Skeletal muscle tissue (tissue), 3 donors: ENCODE measurements at regions not wholly inside any gene's neighbourhood (a gene's known extent, or its start where the extent isn't known, plus 50 kb on each side); places are given as distances from the start of the nearest gene placed in this dataset.

Experiments used
- H3K27ac ChIP-seq: one replicate; pipeline ENCODE4 v1.7.0; 2013; ENCODE audit warnings: mild to moderate bottlenecking, low read depth, low read length, inconsistent platforms
- H3K27me3 ChIP-seq, 3 donors: one replicate each; pipeline ENCODE4 v1.7.0; 2013; ENCODE audit warnings: low read length in 3 of 3; ENCODE audit not compliant: control insufficient read depth in 3 of 3, insufficient read depth in 3 of 3
- H3K36me3 ChIP-seq, 3 donors: one replicate each; pipeline ENCODE4 v1.7.0; 2013; ENCODE audit warnings: low read length in 3 of 3; ENCODE audit not compliant: control insufficient read depth in 3 of 3, insufficient read depth in 3 of 3
- H3K4me1 ChIP-seq, 3 donors: one replicate each; pipeline ENCODE4 v1.7.0; 2013; ENCODE audit warnings: low read length in 3 of 3, mild to moderate bottlenecking in 3 of 3; ENCODE audit not compliant: control insufficient read depth in 3 of 3, insufficient read depth in 3 of 3
- H3K4me3 ChIP-seq, 3 donors: one replicate each; pipeline ENCODE4 v1.7.0; 2013; ENCODE audit warnings: low read length in 3 of 3
- H3K9ac ChIP-seq, 3 donors: one replicate each; pipeline ENCODE4 v1.7.0; 2013; ENCODE audit warnings: low read length in 3 of 3, mild to moderate bottlenecking in 3 of 3, moderate library complexity in 2 of 3, low read depth in 1 of 3
- H3K9me3 ChIP-seq, 3 donors: one replicate each; pipeline ENCODE4 v1.7.0; 2013; ENCODE audit warnings: low read length in 3 of 3; ENCODE audit not compliant: control insufficient read depth in 3 of 3
- donor health status: Osteomylitis.

- no peaks in the 10 kb centered on the region for H3K4me1 ChIP-seq
- no peaks in the 10 kb centered on the region for H3K27me3 ChIP-seq
- no peak overlapping the region for H3K4me3 ChIP-seq
- no peak overlapping the region for H3K27ac ChIP-seq
- no peaks in the 10 kb centered on the region for H3K36me3 ChIP-seq
- no peaks in the 10 kb centered on the region for H3K9me3 ChIP-seq
- no peak overlapping the region for H3K9ac ChIP-seq
Measured at GRCh38 chr18:34083910-34084535, 140.7 kb downstream of the NOL4 start.

GRCh38 chr18:34077599-34077998 is 147.1 kb downstream of the NOL4 start:
- no peaks in the 10 kb centered on the region for H3K4me1 ChIP-seq
- H3K9ac ChIP-seq, result no peak overlapping the region
- H3K36me3 ChIP-seq, result no peaks in the 10 kb centered on the region
- H3K4me3 ChIP-seq, result no peak overlapping the region
- H3K27ac ChIP-seq, result no peak overlapping the region
- H3K9me3 ChIP-seq, result no peaks in the 10 kb centered on the region
- no peaks in the 10 kb centered on the region for H3K27me3 ChIP-seq

- no peak overlapping the region for H3K4me3 ChIP-seq
- no peak overlapping the region for H3K9ac ChIP-seq
- no peak overlapping the region for H3K27ac ChIP-seq
- no peaks in the 10 kb centered on the region for H3K27me3 ChIP-seq
- H3K9me3 ChIP-seq, result no peaks in the 10 kb centered on the region
- no peaks in the 10 kb centered on the region for H3K4me1 ChIP-seq
- H3K36me3 ChIP-seq, result no peaks in the 10 kb centered on the region
Measured at GRCh38 chr18:34075963-34076860, 148.5 kb downstream of the NOL4 start.

DNA sequence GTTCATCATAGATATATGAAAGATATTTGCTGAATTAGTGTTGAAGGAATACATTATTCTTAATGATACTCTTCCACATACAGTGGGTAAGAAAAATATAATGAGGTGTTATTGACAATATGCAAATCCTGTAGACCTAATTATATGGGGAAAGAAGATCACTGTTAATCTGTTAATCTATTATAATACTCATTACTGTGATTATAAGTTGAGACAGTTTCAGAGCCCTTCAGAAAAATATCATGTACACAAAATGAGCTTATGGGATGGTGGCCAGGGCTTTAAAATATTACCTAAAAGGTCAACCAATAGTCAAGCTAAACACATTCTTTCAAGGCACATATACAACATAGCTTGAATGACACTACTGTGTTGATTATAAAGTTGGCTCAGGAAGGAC is 163.5 kb downstream of the NOL4 start:
- no peak overlapping the region for H3K9ac ChIP-seq
- no peak overlapping the region for H3K27ac ChIP-seq
- no peaks in the 10 kb centered on the region for H3K36me3 ChIP-seq
- H3K27me3 ChIP-seq, result no peaks in the 10 kb centered on the region
- H3K4me1 ChIP-seq, result no peaks in the 10 kb centered on the region
- H3K4me3 ChIP-seq, result no peak overlapping the region
- no peaks in the 10 kb centered on the region for H3K9me3 ChIP-seq

- Histone ChIP-seq H3K9me3 (no peaks in the 10 kb centered on the region), H3K9ac (no peak overlapping the region), H3K27ac (no peak overlapping the region), H3K4me3 (no peak overlapping the region), H3K36me3 (no peaks in the 10 kb centered on the region), H3K4me1 (no peaks in the 10 kb centered on the region), H3K27me3 (no peaks in the 10 kb centered on the region)
Measured at GRCh38 chr18:34055227-34055626, 169.5 kb downstream of the NOL4 start.

- no peaks in the 10 kb centered on the region for H3K27me3 ChIP-seq
- no peak overlapping the region for H3K4me3 ChIP-seq
- H3K4me1 ChIP-seq, result no peaks in the 10 kb centered on the region
- H3K9me3 ChIP-seq, result no peaks in the 10 kb centered on the region
- H3K27ac ChIP-seq, result no peak overlapping the region
- H3K9ac ChIP-seq, result no peak overlapping the region
- no peaks in the 10 kb centered on the region for H3K36me3 ChIP-seq
Measured at GRCh38 chr18:34050661-34051060, 174.1 kb downstream of the NOL4 start.

GRCh38 chr18:34049511-34049910 is 175.2 kb downstream of the NOL4 start:
- no peak overlapping the region for H3K4me3 ChIP-seq
- no peak overlapping the region for H3K9ac ChIP-seq
- no peaks in the 10 kb centered on the region for H3K27me3 ChIP-seq
- H3K4me1 ChIP-seq, result no peaks in the 10 kb centered on the region
- H3K36me3 ChIP-seq, result no peaks in the 10 kb centered on the region
- no peak overlapping the region for H3K27ac ChIP-seq
- H3K9me3 ChIP-seq, result no peaks in the 10 kb centered on the region

DNA sequence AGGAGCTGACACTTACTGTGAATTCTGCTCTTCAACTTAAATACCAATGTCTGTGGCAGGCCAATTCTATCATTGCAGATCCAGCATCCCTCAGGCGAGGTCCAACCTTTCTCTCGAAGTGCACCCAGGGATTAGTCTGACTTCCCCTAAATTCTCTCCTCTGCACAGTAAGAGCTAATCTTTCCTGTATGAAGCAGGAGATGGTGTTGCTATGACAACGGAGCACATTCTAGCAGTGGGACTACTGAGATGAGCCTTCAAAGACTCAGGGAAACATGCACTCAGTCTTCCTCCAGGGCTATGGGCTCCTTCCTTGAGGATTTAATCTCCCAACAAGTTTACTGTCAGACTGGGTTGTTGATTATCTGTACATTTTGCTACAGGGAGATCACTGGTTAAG is 176.3 kb downstream of the NOL4 start:
- Histone ChIP-seq H3K9me3 (no peaks in the 10 kb centered on the region), H3K27me3 (no peaks in the 10 kb centered on the region), H3K4me1 (no peaks in the 10 kb centered on the region), H3K9ac (no peak overlapping the region), H3K36me3 (no peaks in the 10 kb centered on the region), H3K27ac (no peak overlapping the region), H3K4me3 (no peak overlapping the region)

DNA sequence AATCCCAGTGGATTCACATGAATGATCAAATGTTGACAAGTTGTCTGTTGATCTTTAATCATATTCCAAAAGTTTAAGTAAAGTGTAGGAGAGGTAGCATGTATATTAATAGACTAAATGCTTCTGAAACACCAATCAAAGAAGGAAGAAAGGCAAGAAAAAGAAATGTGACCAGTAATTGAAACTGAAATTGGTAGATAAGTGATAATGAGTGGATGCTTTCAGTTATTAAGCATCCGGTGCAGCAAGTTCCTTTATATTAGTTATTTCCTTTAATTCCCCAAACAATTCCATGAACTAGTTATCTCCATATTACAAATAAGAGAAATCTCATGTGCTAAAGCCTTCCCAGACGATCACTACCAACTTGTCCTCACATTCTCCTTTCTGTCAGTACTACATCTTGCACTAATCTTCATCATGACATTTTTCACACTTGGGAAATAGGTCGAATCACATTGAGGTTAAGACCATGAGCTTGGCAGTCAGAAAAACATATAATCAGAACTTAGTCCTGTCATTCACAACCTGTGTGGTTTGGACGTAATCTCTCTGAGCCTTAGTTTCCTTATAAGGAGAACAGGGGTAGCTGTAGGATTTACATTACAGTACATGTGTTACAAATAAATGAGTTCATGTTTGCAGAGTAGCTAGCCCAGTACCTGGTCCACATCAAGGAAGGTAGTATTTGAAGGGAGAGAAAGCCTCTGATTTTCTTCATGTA is 182.1 kb downstream of the NOL4 start:
- Histone ChIP-seq H3K27me3 (no peaks in the 10 kb centered on the region), H3K4me1 (no peaks in the 10 kb centered on the region), H3K36me3 (no peaks in the 10 kb centered on the region)

GRCh38 chr18:34039611-34040010 is 185.1 kb downstream of the NOL4 start:
- no peaks in the 10 kb centered on the region for H3K27me3 ChIP-seq
- H3K4me3 ChIP-seq, result no peak overlapping the region
- H3K27ac ChIP-seq, result no peak overlapping the region
- H3K4me1 ChIP-seq, result no peaks in the 10 kb centered on the region
- no peaks in the 10 kb centered on the region for H3K36me3 ChIP-seq
- no peak overlapping the region for H3K9ac ChIP-seq
- no peaks in the 10 kb centered on the region for H3K9me3 ChIP-seq

More for the DNA sequence above, 182.1 kb downstream of the NOL4 start:
- no peak overlapping the region for H3K9ac ChIP-seq
- H3K9me3 ChIP-seq, result no peaks in the 10 kb centered on the region
- no peak overlapping the region for H3K4me3 ChIP-seq
- no peak overlapping the region for H3K27ac ChIP-seq
